HG03139 (cell line): ENCODE measurements at regions not wholly inside any gene's neighbourhood (a gene's known extent, or its start where the extent isn't known, plus 50 kb on each side); places are given as distances from the start of the nearest gene placed in this dataset.
"Not testable (repeated sequence)": the region's sequence is repeated elsewhere in the genome, so short reads cannot be mapped to it uniquely, and the experiment has no call there.

Source experiments
- ATAC-seq: cut with Tn5 transposase; IDR thresholded peaks from one replicate; pipeline ENCODE4 v1.9.1; 2021; ENCODE audit not compliant: unreplicated experiment

DNA sequence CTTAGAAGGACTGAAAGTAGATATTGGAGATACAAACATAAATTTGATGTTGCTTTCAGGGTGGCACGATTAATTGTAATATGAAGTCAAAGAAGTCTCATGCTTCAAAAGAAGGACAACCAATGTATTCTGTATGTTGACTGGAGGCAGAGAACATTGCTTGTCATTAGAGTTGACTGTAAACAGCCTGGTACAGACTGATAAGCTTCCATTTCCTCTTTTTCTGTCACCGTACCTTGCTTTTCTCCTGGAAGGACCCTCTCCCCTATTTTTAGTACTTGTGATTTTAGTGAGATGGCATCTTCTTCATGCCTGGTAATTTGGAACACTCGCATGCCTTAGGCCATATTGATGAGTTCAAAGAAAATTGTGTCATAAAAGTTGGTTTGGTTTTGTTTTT is 809.4 kb downstream of the PRELID2 start:
- ATAC-seq, result no peak

DNA sequence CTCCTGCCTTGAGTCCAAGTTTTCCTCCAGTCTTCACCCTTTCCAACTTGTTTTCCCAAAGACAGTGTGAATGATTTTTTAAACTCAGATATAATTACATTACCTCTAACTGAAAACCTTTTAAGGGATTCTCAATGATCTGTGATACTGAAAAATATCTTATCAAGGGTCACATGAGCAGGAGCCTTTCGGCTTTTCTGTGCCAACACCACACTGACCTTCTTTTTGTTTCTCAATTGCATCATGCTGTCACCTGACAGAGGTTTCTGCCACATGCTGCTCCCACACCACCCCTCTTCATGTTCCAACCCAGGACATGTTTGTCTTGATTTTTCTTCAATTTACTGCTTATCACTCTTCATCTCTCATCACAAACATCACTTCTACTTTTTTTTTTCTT is 820.0 kb downstream of the PRELID2 start:
- no peak for ATAC-seq

DNA sequence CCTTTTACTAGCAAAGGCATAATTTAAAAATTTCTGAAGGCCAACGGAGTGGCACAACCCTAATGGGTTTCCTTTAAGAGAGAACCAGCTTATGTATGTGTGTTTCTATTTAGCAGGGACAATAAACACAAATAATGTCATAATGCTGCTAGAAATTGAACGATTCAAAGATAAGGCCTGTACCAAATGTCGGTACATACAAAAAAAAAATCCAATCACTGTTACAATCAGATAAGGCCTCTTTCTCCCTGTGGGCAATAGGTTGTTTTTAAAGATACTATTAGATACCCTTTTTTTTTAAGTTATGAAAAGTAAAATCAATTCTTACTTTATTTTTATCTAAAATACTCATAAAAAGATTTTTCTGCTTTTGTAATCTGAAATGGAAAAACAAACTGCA is 821.0 kb downstream of the PRELID2 start:
- no peak for ATAC-seq

DNA sequence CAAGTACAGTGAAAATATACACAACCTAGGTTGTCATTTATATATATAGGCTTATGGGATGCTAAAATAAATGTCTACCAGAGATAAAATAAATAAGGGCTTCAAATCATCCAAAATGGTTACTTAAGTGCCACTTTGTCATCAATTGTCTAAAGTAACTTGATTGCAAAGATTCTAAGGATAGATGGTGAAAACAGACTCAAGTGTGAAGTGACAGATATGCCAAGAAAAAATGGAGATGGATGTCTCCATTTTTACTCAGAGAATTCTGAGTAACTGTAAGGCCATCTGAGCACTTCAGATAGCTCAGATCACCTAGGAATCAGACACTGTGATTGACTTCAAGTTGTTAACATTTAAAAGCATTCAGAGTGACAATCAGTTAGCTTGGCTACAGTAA is 824.3 kb downstream of the PRELID2 start:
- no peak for ATAC-seq

DNA sequence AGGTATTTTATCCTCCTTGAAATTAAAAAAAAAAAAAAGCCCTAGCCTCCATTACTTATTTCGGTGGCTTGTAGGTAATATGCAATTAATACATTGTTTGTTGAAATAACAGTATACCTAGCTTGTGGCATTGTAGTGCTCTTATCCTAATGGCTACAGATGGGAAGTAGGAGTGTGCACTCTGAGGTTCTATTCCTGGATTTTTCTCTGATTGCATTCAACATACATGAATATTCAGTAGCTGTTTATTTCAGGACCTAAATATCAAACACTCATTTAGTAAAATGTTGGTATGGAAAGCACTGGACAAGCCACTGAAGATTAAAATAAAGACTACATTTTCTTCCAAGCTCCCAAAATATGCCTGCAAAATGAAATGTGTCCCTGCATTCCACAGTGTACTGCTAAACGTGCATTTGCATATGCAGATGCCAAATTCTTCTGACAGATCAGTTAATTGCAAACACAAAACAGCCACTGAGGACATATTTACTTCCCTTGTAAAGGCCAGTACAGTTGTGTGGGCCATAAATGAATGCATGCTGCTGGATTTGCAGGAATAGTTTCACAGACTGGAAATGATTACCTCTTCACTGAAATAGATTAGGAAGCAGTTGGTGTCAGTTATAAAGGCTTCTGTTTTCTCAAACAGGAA is 826.1 kb downstream of the PRELID2 start:
- ATAC-seq, result no peak

DNA sequence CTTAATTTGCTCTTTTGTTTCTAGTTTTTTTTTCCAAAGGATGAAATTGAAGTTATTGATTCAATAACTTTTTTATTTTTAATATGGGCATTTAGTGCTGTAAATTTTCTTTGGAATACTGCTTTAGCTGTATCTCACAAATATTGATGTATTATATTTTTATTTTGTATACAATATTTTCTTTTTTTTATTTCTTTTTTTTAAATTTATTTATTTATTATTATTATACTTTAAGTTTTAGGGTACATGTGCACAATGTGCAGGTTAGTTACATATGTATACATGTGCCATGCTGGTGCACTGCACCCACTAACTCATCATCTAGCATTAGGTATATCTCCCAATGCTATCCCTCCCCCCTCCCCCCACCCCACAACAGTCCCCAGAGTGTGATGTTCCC is 823.7 kb downstream of the KCTD16 start:
- ATAC-seq, result not testable (repeated sequence)

DNA sequence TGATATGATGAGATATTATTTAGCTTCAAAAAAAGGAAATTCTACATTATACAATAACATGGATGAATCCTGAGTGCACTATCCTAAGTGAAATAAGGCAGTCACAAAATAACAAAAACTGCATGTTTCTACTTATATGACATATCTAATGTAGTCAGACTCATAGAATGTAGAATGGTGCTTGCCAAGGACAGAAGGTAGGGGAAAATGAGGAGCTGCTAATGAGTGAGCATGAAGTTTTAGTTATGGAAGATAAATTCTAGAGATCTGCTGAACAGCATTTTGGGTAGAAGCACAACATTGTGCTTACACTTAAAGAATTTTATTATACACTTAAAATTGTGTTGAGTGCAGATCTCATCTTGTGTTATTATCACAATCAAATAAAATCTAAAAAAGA is 812.4 kb downstream of the KCTD16 start:
- no peak for ATAC-seq

DNA sequence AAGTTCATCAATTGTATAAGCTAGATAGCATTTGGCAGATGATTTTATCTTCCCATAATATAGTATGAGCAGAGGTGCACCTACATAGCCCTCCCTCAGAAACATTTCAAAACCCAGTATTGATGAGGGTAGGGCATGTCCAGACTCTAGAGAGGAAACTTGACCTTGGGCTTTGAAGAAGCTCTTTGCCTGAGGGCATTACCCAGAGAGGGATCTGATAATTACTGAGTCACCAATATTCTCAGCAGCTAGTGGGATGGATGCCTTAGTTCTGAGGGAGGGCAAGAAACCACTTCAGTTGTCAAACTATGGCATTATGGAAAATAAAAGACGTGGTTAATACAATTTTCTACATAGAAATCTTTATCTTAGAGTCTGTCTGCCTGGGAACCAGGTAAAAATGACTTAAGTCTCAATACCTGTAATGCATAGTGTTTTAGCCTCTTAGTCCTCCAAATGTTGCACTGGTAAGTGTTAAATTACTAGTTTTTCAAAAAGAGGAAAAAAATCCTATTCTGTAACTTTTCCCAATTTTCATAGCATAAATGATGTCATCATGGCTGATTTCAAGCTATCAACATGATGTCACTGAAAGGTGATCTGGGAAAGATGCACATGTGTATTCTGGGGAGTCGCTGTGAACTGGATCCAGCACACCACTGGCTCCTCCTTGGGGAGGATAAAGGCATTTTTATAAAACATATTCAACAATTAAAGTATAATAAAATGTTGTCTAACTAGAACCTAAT is 809.0 kb downstream of the KCTD16 start:
- no peak for ATAC-seq

DNA sequence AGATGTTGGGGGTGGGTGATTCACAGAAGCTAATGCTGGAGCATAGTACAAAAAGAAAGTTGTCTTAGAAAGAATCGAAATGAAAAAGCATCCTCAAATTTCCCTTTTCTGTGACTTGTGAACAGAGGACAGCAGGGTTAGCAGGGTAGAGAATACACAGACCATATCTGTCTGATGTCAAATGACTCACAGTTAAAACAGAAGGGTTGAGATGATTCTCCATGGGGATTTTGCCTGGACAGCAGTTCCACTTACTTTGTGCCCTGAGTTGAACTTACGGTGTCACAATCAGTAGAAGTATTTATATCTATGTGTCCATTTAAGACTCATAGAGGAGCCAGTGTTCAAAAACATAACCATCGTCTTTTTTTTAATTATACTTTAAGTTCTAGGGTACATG is 801.6 kb downstream of the KCTD16 start:
- ATAC-seq, result no peak

DNA sequence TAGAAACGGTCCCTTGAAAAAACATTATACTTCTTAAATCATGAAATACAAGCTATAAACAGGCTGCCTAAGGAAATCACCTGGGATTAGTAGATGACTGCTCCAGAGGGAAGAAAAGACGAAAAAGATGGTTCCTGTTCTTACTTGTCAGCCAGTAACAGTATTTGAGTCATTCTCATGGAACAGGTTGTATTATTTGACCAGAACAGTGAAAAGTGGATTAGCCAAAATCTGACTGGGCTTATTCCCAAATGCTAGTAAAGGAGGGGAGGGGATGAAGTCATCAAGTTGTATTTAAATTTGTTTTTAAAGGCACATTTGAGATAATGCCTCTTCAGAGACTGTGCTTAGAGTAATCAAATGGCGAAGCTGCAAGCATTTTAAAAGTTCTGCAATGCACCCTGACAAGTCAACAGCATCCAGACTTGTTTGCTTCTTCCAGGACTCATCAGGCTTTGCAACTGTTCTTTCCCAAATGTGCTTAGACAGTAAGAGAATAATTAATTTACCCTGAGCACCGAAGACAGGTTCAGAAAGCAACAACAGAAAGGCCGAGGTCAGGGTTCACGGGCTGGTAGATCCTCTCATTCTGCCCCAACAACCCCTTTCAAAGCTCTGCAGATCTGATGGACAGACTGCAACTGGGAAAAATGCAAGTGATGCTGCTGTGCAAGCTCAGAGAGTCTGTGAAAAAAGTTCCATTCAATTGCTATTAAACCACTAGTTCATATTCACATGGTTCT is 800.6 kb downstream of the KCTD16 start:
- no peak for ATAC-seq

DNA sequence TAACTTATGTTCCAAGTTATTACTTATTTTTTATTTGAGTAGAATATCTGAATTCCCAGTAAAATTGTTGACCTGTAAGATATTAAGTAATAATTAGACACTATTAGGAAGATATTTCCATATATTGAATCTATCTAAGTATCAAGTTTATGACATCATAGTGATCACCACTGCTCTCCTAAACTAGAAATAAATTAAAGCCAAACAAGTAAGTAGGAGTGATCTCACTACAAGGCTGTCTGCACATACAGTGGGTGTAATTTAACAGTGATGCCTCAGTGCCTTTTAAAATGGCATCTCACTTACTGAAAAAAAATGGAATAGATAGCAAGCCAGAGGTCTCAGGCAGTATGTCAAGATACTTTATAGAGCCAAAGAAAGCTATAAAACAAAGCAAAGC is 789.6 kb downstream of the KCTD16 start:
- ATAC-seq, result no peak

DNA sequence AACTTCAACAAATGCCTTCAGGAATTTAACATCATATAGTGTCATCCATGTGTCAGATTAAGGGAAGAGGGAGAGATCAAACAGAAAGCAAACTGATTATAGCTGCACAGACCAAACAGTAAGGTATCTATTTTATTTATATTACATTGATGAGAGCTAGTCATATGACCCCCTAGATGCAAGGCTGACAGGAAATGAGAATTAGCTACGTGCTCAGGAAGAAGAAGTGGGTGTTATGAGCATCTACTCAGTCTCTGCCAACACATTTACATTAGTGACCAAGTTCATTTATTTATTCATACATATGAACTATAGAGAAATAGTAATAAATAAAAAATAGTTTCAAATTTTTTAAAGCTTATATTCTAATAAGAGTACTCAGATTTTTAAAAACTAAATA is 787.3 kb downstream of the KCTD16 start:
- ATAC-seq, result no peak

DNA sequence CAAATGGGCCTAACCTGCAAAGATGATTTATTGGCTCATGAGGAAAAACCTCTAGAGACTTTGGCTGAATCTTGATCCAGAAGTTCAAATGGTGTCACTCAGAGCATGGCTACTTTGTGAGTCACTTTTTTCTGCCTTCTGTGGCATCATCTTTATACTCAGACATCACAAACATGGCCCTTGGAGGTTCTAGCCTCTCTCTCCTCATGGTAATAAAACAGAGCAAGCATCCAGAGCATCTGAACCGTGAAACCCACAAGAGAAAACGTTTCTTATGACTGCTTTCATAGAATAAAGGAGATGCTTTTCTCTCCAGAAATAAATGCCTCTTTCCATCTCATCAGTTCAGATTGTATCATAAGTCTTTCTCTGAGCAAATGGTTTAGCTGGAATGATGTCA is 780.3 kb downstream of the KCTD16 start:
- no peak for ATAC-seq

DNA sequence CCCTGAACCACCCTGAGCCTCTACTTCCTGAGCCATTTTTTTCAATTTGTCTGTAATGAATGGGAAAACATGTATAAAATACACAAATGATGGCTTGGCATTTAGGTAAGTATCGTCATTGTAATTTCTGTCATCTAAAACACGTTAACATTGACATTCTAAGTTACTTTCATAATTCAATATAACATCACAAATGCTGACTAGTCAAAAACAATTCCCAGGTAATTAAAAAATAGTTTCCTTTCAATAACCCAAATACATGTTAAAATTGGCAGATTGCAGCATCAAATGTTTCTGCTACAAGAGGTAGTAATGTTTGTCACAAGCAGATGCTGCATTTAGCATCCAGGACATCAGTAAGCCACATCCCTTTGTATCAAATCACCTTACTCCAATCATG is 776.4 kb downstream of the KCTD16 start:
- no peak for ATAC-seq

DNA sequence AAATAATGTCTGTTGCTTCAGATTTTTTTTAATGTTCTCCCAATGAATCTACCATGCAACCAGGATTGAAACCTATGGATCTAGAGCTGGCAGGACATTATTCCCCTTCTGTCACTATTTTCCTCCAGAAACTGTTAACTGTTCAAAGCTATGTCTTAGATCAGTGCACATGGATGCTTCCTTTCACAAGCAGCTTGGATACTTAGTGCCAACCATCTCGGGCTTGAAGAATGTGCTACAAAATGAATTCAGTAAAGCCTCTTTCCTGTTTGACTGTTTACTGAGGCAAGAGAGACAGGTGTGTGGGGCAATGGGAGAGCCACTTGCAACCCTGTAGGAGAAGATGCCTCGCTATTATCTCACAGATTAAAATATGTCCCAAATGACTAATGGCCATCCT is 774.8 kb downstream of the KCTD16 start:
- no peak for ATAC-seq

DNA sequence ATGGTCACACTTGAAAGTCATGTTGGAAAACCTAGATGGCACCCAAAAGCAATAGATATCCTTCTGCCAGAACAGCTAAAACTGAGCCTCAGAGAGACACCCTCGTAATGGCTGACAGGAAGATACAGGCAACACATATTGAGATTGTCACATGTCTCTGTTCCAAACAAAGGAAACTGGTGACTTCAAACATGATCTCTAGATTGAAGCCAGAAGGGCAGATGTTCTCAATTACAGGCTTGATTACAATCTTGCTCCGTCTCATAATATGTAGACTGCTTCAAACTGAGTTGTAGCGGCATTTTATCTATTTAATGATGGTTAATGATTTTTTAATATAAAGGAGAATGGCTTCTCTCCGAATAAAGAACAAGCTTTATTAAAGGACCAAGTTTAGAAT is 774.3 kb downstream of the KCTD16 start:
- ATAC-seq, result no peak

DNA sequence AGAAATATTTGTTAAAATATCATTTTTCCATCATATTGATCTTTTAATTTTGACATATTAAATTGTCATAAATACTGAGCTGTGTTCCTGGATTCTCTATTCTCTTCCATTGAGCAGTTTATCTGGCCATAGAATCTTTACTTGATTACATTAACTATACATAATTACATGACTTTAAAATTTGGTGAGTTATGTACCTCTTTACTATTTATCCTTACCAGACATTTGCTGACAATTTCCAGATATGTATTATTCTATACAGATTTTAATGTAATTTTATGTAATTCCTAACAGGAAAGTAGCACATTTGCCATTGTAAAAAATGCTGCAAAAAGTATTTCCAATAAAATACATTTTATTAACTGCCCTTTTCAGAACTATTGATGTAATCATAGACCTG is 770.3 kb downstream of the KCTD16 start:
- no peak for ATAC-seq

DNA sequence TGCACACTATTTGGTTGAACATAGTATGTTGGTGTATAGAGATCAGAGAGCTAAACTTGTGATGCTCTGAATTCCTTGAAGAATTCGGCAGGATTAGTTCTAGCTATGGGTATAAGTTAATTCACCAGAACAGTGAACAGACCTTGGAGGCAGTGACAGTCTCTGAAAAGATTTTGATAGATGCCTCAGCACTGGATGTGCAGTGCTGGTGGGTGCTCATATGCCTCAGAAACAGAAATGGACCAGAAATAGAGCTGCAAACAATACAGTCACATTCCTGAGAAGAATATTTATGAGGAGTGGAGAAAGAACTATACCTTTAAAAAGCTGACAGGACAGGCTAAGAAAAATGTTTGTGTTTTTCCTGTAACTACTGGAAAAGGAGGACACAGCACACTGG is 747.7 kb downstream of the KCTD16 start:
- no peak for ATAC-seq

DNA sequence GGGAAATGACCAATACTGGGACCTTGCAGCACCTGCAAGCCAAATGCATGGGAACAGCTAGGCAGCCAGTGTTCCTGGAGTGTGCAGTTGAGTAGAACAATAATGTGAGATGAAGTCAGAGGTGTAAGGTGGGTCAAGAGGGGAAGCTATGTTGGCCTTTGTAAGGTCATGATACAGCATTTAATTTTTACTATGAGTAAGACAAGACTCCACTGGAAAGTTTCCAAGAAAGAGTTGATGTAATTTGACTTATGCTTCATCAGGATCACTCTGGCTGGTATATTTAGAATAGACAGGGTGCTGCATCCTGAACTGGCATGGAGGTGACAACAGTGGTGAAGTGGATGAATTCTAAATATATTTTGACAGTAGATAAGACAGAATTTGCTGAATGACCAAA is 744.8 kb downstream of the KCTD16 start:
- no peak for ATAC-seq

DNA sequence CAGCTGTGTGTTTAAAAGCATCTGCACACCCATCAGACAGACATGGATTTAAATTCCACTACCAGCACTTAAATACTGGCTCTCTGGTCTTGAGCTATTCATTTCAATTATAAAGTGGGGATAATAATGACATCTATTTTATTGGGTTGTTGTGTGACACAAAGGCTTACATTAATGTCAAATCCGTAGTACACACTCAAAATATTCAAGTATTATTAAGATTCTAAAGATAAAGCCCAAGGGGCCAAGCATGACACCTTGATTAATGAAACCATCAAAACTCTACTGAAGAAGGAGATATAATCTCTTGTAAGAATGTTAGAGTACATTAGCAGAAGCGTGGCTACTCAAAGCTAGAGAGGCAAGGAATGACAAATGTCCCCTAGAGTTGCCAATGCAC is 743.0 kb downstream of the KCTD16 start:
- no peak for ATAC-seq

DNA sequence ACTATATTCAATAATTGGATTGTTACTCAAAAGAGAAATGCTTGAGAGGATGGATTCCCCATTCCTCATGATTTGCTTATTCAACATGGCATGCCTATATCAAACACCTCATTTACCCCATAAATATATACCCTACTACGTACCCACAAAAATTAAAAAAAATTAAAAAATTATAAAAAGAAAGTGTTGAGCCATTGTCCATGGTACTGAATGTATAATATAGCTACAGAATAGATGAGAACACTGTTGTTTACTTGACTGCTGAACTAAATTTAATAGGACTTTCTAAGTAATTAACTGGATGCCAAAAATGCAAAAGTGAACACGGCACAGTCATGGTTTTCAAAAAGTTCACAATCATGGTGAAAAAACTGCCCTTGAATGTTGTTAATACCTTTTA is 725.8 kb downstream of the KCTD16 start:
- no peak for ATAC-seq

DNA sequence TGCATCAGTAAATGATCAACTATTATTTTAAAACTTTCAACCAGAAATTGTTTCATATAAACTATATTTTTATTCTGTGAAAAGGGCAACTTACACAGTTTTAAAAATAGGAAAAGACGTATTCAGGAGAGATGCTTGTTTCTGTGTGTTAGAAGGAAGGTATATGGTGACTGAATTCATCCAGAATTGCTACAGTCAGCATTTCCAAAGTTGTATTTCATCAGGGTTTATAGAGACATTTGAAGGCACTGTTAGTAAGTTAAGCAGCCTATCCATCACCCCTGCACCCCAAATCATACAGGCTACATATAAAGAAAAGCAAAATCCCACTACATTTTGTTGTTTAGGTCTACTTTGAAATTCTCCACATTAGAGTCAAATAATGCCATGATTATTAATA is 716.0 kb downstream of the KCTD16 start:
- no peak for ATAC-seq
